GM23248 (cell line): ENCODE measurements at regions not wholly inside any gene's neighbourhood (a gene's known extent, or its start where the extent isn't known, plus 50 kb on each side); places are given as distances from the start of the nearest gene placed in this dataset.

ENCODE experiments used
- DNase-seq: peaks from one replicate; pipeline ENCODE4 v3.0.0-alpha.2; 2015
- H2AFZ ChIP-seq: fragments of 200-600 bp; sonication (generic); 2 replicates; pipeline ENCODE4 v1.6.1; 2016; ENCODE audit warnings: antibody characterized with exemption
- H3F3A ChIP-seq: fragments of 200-600 bp; sonication (generic); 2 replicates; pipeline ENCODE4 v1.6.1; 2016; ENCODE audit warnings: mild to moderate bottlenecking, antibody characterized with exemption, mixed run types; ENCODE audit not compliant: insufficient read depth
- H3K27ac ChIP-seq: fragments of 200-600 bp; sonication (generic); 2 replicates; pipeline ENCODE4 v1.5.1; 2016; ENCODE audit warnings: mild to moderate bottlenecking
- H3K27me3 ChIP-seq: fragments of 200-600 bp; sonication (generic); replicated peaks from 2 replicates; pipeline ENCODE4 v1.6.1; 2016; ENCODE audit warnings: mild to moderate bottlenecking; ENCODE audit not compliant: insufficient read depth
- H3K36me3 ChIP-seq: fragments of 200-600 bp; sonication (generic); 2 replicates; pipeline ENCODE4 v1.6.1; 2016; ENCODE audit warnings: low read depth, mild to moderate bottlenecking
- H3K4me1 ChIP-seq: fragments of 200-600 bp; sonication (generic); 2 replicates; pipeline ENCODE4 v1.6.1; 2016; ENCODE audit warnings: mild to moderate bottlenecking; ENCODE audit not compliant: insufficient read depth
- H3K4me2 ChIP-seq: fragments of 200-600 bp; sonication (generic); one replicate; pipeline ENCODE4 v1.6.1; 2016; ENCODE audit warnings: mild to moderate bottlenecking; ENCODE audit not compliant: unreplicated experiment
- H3K4me3 ChIP-seq: fragments of 200-600 bp; sonication (generic); 2 replicates; pipeline ENCODE4 v1.5.1; 2016; ENCODE audit warnings: mild to moderate bottlenecking
- H3K79me2 ChIP-seq: fragments of 200-600 bp; sonication (generic); 2 replicates; pipeline ENCODE4 v1.6.1; 2016; ENCODE audit warnings: mild to moderate bottlenecking; ENCODE audit not compliant: insufficient read depth
- H3K9ac ChIP-seq: fragments of 200-600 bp; sonication (generic); 2 replicates; pipeline ENCODE4 v1.6.1; 2016; ENCODE audit warnings: mild to moderate bottlenecking
- H3K9me2 ChIP-seq: fragments of 200-600 bp; sonication (generic); 2 replicates; pipeline ENCODE4 v1.6.1; 2016; ENCODE audit warnings: mixed run types, mild to moderate bottlenecking, moderate library complexity; ENCODE audit not compliant: insufficient read depth
- H3K9me3 ChIP-seq: fragments of 200-600 bp; sonication (generic); one replicate; pipeline ENCODE4 v1.6.1; 2017; ENCODE audit warnings: low read depth
- H4K20me1 ChIP-seq: fragments of 200-600 bp; sonication (generic); 2 replicates; pipeline ENCODE4 v1.6.0; 2016; ENCODE audit not compliant: insufficient read depth
- EZH2 ChIP-seq: fragments of 200-600 bp; sonication (generic); IDR thresholded peaks from 2 replicates; pipeline ENCODE4 v1.6.1; 2018; ENCODE audit warnings: antibody characterized with exemption, mild to moderate bottlenecking; ENCODE audit not compliant: insufficient read depth, poor library complexity, severe bottlenecking
- EZH2phosphoT487 ChIP-seq: fragments of 200-600 bp; sonication (generic); IDR thresholded peaks from 2 replicates; pipeline ENCODE4 v1.6.1; 2018; ENCODE audit warnings: antibody characterized with exemption, moderate library complexity, mild to moderate bottlenecking, low read depth; ENCODE audit not compliant: insufficient read depth
- WGBS, 2 experiments: methylation state at CpG; one replicate each; pipeline ENCODE4 v1.1.6; 2015 to 2017; ENCODE audit warnings: low lambda C conversion rate in 2 of 2, low coverage in 1 of 2; ENCODE audit errors: missing lambda C conversion rate in 2 of 2; 5-methylcytosine and 5-hydroxymethylcytosine counted together
- in situ Hi-C: fragments of 300-500 bp; cut with MboI; formaldehyde crosslinking; loops from 2 replicates; pipeline ENCODE4 v1.15.0; 2020

- Histone ChIP-seq H4K20me1 (no peaks in the 10 kb centered on the region), H3K79me2 (no peaks in the 10 kb centered on the region), H2AFZ (no peak overlapping the region), H3K9me3 (no peaks in the 10 kb centered on the region), H3K4me1 (no peaks in the 10 kb centered on the region), H3K9me2 (no peaks in the 10 kb centered on the region), H3K4me2 (no peak overlapping the region), H3F3A (no peaks in the 10 kb centered on the region), H3K36me3 (no peaks in the 10 kb centered on the region), H3K27me3 (no peaks in the 10 kb centered on the region; the same call in 1 of the 2 replicates), H3K9ac (no peak overlapping the region), H3K4me3 (no peak overlapping the region), H3K27ac (no peak overlapping the region)
- DNase-seq, result no peak
- in situ Hi-C loops, result no loop called here
- 21 to 26% methylated on average over 2 of the region's 2 CpGs for WGBS, 2 experiments
- TF ChIP-seq EZH2phosphoT487 (no peak), EZH2 (no peak)
These were observed 135.1 kb upstream of the RAB4A start for GRCh38 chr1:229135773-229136172.

- Histone ChIP-seq H3K9me2 (no peaks in the 10 kb centered on the region), H2AFZ (no peak overlapping the region), H3K9me3 (no peaks in the 10 kb centered on the region), H3K4me3 (no peak overlapping the region), H4K20me1 (no peaks in the 10 kb centered on the region), H3F3A (no peaks in the 10 kb centered on the region), H3K4me1 (no peaks in the 10 kb centered on the region), H3K27me3 (no peaks in the 10 kb centered on the region; the same call in 1 of the 2 replicates), H3K4me2 (no peak overlapping the region), H3K27ac (no peak overlapping the region), H3K9ac (no peak overlapping the region), H3K36me3 (no peaks in the 10 kb centered on the region), H3K79me2 (no peaks in the 10 kb centered on the region)
- TF ChIP-seq EZH2phosphoT487 (no peak), EZH2 (no peak)
- WGBS, 2 experiments, result 48 to 50% methylated on average over 3 of the region's 3 CpGs
- in situ Hi-C loops, result no loop called here
- DNase-seq, result no peak
These were observed 134.1 kb upstream of the RAB4A start for GRCh38 chr1:229136822-229137221.

GRCh38 chr1:229137271-229137670 lies 133.6 kb upstream of the RAB4A start:
- in situ Hi-C loops, result no loop called here
- H3K4me1 ChIP-seq, result no peaks in the 10 kb centered on the region
- no peak overlapping the region for H3K9ac ChIP-seq
- TF ChIP-seq EZH2phosphoT487, result no peak
- H3K27me3 ChIP-seq, result no peaks in the 10 kb centered on the region; the same call in 1 of the 2 replicates
- H3K79me2 ChIP-seq, result no peaks in the 10 kb centered on the region
- no peaks in the 10 kb centered on the region for H3F3A ChIP-seq
- no peaks in the 10 kb centered on the region for H3K9me3 ChIP-seq
- H3K9me2 ChIP-seq, result no peaks in the 10 kb centered on the region
- no peak overlapping the region for H3K4me2 ChIP-seq
- no peak overlapping the region for H3K27ac ChIP-seq
- H3K4me3 ChIP-seq, result no peak overlapping the region
- H2AFZ ChIP-seq, result no peak overlapping the region
- H3K36me3 ChIP-seq, result no peaks in the 10 kb centered on the region
- DNase-seq, result no peak
- no peaks in the 10 kb centered on the region for H4K20me1 ChIP-seq

GRCh38 chr1:229138058-229138457 lies 132.9 kb upstream of the RAB4A start:
- no peak for DNase-seq
- no peaks in the 10 kb centered on the region for H3K79me2 ChIP-seq
- H2AFZ ChIP-seq, result no peak overlapping the region
- no peak overlapping the region for H3K4me3 ChIP-seq
- H3K27me3 ChIP-seq, result no peaks in the 10 kb centered on the region
- no peaks in the 10 kb centered on the region for H3K36me3 ChIP-seq
- in situ Hi-C loops, result no loop called here
- no peak overlapping the region for H3K27ac ChIP-seq
- no peaks in the 10 kb centered on the region for H3K9me3 ChIP-seq
- 58 to 60% methylated on average over 3 of the region's 3 CpGs for WGBS, 2 experiments
- H3K9me2 ChIP-seq, result no peaks in the 10 kb centered on the region
- no peak overlapping the region for H3K9ac ChIP-seq
- H3F3A ChIP-seq, result no peaks in the 10 kb centered on the region
- H4K20me1 ChIP-seq, result no peaks in the 10 kb centered on the region
- TF ChIP-seq EZH2phosphoT487 (no peak), EZH2 (no peak)
- no peak overlapping the region for H3K4me2 ChIP-seq
- no peaks in the 10 kb centered on the region for H3K4me1 ChIP-seq
